Erythroblast (primary cell): ENCODE measurements at regions not wholly inside any gene's neighbourhood (a gene's known extent, or its start where the extent isn't known, plus 50 kb on each side); places are given as distances from the start of the nearest gene placed in this dataset.

Experiments used
- GATA1 ChIP-seq: IDR thresholded peaks from 2 replicates; pipeline ENCODE4 v1.6.1; 2011; ENCODE audit warnings: low read depth, mild to moderate bottlenecking, control low read depth, low read length, moderate library complexity
- POLR2A ChIP-seq: IDR thresholded peaks from 2 replicates; pipeline ENCODE4 v1.6.1; 2011; ENCODE audit warnings: mild to moderate bottlenecking, low read length

GRCh38 chr5:89922161-89922560, 487.4 kb downstream of the CETN3 start:
- TF ChIP-seq POLR2A (no peak), GATA1 (no peak)
